Prostate gland (tissue), 2 donors: ENCODE measurements at regions not wholly inside any gene's neighbourhood (a gene's known extent, or its start where the extent isn't known, plus 50 kb on each side); places are given as distances from the start of the nearest gene placed in this dataset.

Experiments used
- POLR2A ChIP-seq: fragments of 450-650 bp; IDR thresholded peaks from one replicate; pipeline ENCODE4 v1.6.1; 2016; ENCODE audit warnings: antibody characterized with exemption, mild to moderate bottlenecking
- POLR2AphosphoS5 ChIP-seq: sonication (generic); formaldehyde crosslinking; IDR thresholded peaks from one replicate; pipeline ENCODE4 v1.6.1; 2017; ENCODE audit warnings: antibody characterized with exemption
- TF ChIP-seq, protein P1 (sequence below), 4 experiments: fragments of 200-600 bp in 2 of 4; fragments of 450-650 bp in 2 of 4; sonication (generic) in 2 of 4; IDR thresholded peaks; 1 replicate in 3 of 4; 2 replicates in 1 of 4; pipeline ENCODE4 v1.5.1; 2016 to 2019; ENCODE audit warnings: antibody characterized with exemption in 4 of 4, mild to moderate bottlenecking in 2 of 4, moderate library complexity in 2 of 4

GRCh38 chr5:14028188-14028587 lies 83.7 kb upstream of the DNAH5 start:
- TF ChIP-seq, protein P1, sequence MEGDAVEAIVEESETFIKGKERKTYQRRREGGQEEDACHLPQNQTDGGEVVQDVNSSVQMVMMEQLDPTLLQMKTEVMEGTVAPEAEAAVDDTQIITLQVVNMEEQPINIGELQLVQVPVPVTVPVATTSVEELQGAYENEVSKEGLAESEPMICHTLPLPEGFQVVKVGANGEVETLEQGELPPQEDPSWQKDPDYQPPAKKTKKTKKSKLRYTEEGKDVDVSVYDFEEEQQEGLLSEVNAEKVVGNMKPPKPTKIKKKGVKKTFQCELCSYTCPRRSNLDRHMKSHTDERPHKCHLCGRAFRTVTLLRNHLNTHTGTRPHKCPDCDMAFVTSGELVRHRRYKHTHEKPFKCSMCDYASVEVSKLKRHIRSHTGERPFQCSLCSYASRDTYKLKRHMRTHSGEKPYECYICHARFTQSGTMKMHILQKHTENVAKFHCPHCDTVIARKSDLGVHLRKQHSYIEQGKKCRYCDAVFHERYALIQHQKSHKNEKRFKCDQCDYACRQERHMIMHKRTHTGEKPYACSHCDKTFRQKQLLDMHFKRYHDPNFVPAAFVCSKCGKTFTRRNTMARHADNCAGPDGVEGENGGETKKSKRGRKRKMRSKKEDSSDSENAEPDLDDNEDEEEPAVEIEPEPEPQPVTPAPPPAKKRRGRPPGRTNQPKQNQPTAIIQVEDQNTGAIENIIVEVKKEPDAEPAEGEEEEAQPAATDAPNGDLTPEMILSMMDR (IDR thresholded peaks at IDR 0.05): no peak
- TF ChIP-seq POLR2A: no peak
- no peak for TF ChIP-seq POLR2AphosphoS5
